Brain pericyte (primary cell): ENCODE measurements at regions not wholly inside any gene's neighbourhood (a gene's known extent, or its start where the extent isn't known, plus 50 kb on each side); places are given as distances from the start of the nearest gene placed in this dataset.
"Not testable (repeated sequence)": the region's sequence is repeated elsewhere in the genome, so short reads cannot be mapped to it uniquely, and the experiment has no call there.

Experiments
- DNase-seq: peaks from one replicate; pipeline ENCODE4 v3.0.0-alpha.2; 2012; ENCODE audit warnings: low read depth, low spot score

DNA sequence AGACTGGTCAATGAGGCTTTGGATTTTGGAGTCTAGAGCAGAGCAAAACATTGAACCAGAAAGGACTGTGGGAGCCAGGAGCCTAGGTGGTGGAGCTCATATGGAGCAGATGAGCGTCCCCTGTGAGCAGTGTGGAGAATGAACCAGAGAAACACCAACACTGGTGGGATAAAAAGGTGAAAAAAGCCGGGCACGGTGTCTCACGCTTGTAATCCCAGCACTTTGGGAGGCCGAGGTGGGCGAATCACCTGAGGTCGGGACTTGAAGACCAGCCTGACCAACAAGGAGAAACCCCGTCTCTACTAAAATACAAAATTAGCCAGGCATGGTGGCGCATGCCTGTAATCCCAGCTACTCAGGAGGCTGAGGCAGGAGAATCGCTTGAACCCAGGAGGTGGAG is 192.7 kb upstream of the CDH5 start:
- DNase-seq: not testable (repeated sequence)

DNA sequence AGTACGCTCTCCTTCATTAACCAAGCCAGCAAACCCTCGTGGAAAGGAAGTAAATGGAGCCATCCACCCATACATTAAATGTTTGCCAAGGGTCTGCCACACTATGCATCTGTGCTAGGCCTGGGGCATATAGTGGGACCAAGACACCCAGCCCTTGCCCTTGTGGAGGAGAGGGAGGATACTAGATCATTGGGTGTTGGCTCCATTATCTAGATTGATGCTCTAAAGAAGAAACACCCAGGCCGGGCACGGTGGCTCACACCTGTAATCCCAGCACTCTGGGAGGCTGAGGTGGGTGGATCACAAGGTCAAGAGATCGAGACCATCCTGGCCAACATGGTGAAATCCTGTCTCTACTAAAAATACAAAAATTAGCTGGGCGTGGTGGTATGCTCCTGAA is 193.3 kb upstream of the CDH5 start:
- DNase-seq: not testable (repeated sequence)

DNA sequence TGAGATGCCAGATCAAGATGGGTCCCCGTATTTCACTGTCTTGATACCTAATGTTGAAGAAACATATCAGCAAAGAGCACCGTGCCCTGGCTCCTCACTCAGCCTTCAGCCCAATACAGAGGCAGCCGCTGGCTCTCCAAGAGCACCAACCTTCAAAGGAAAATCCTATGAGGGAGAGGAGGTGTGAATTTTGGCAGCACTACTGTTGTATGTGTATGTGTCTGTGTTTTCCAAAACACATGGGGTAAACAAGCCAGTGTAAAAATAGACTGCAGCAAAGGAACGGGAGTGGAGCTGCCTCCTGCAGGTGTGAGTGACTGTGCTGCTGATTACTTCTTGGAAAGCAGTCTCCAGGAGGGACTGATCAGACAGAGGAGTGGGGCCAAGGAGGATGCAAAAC is 194.0 kb upstream of the CDH5 start:
- DNase-seq: no peak

DNA sequence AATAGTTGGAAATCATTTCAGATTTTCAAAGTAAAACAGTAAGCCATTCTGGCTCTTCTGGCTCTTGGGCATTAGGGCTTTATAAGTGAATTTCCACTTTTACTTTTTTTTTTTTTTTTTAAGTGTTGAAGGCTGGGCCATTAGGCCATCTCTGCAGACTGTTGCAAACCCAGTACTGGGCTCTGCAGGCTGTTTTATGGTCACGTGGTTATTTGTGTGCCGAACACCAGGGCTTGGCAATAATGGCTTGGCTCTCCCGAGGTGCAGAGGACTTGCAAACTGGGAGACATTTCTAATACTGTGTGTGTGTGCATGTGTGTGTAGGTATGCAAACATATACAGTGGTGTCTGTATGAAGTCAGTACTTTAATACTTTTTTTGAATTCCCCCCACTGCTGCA is 194.9 kb upstream of the CDH5 start:
- no peak for DNase-seq

DNA sequence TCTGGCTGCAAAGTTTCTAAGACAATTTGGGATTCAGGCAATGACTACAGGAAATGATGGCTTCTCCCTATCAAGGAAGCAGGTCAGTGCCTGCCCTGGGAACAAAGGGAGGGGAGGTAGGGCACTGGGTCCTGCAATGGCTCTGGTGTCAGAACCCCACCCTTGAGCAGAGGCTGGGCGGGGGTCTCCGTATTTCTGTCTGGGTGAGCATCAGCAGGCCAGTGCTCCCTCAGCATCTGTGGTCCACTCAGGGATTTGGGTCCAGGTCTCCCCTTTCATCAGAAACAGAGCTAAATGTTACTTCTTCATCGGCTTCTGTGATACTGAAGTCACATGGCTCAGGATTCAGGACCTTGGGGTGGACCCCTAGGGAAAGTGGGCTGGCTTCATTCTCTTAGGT is 195.5 kb upstream of the CDH5 start:
- DNase-seq: no peak

DNA sequence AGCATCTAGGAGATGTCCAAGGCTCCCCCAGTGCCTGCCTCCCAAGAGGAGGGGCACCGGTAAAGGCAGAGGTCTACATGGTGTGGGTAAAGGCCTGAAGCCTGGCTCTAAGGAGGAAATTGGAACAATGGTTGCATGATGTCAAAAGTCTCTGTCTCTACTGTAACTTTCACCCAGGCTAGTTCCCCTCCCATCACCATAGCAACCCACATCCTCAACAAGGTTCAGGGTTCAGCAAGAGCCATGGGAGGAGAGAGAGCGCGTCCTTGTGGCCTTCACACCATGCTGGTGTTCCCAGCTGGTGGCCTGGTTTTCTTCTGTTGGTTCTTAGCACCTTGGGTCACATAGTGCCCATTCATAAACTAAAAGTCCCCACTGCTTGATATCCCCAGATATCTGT is 196.7 kb upstream of the CDH5 start:
- DNase-seq: no peak

DNA sequence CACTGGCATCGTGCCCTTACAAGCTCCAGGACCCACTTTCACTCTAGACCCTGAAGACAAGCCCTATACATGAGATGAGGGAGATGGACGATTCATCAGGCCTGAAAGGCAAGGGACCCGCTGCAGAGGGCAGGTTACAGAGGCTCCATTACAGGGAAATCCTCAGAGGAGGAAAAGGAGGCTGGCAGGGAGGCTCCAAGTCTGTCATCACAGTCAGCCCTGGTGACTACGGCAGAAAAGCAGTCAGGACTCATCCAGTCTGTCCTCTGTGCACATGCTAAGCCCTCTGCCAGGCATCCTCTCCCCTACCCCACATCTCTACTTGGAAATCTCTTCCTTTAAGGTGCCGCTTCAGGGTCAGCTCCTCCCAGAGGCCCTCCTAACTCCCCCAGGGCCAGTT is 197.7 kb upstream of the CDH5 start:
- no peak for DNase-seq

DNA sequence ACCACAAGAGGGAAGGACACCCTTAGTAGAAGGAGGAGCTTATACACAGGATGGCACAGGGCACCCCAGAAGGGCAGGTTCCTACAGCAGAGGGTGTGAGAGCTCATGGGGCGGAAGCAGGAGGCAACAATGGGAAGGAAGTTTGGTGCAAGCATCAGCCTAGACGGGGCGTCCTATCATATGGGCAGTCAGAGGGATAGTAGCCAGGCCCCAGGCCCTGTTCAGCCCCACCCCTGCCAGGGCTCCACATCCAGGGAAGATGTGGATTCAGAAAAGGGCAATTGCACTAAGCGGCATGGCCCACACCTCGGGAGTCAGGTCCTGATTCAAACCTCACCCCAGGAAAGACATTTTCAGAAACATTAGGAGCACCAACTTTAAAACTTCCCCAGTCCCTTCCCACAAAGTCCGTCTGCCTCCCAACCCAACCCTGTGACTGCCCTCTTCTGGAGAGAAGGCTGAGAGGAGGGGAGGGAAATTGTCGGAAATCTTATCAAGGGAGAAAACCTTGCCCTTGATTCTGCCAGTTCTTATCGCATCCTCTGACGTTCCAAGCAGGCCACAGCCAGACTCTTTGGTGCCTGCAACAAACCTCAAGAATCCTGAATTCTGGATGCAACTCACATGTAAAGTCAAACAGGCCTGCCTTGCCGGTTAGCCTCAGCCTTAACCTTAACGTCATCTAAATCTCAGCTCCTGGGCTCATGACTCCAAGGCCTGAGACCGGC is 198.8 kb upstream of the CDH5 start:
- DNase-seq: no peak

DNA sequence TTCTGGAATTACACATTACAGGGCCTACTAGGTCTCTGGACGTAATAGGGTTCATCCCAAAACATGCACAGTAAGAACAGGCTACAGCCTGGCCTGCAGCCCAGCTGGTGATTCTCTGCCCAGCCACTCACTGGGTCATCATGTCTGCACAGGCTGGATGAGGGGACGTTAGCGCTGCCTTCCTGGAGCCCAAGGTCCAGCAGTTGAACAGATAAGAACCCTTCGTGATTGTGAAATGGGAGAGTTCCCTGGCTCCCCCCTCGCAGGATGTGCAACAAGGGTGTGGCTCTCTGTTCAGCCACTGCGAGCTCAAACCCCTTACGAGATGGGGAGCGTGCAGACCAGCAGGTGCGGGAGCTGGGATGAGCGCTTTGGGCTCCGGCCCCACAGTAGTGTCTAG is 200.0 kb upstream of the CDH5 start:
- DNase-seq: no peak

DNA sequence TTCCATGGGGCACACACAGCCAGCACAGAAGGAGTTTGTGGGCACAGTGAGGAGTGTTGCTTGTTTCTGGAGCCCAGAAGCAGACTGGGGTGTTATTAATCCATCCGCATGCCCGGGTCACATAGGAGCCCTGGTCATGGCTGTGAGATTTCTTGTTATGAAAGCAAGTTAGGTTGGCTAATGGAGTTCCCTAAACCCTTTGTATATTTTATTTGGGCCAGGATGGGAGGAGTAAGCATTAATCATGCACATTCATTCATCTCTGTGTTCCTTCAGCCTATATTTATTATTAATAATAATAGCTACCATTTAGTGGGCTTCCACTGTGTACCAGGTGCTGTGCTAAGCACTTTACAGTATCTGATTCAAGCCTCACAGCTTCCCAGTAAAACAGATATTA is 200.6 kb upstream of the CDH5 start:
- no peak for DNase-seq

DNA sequence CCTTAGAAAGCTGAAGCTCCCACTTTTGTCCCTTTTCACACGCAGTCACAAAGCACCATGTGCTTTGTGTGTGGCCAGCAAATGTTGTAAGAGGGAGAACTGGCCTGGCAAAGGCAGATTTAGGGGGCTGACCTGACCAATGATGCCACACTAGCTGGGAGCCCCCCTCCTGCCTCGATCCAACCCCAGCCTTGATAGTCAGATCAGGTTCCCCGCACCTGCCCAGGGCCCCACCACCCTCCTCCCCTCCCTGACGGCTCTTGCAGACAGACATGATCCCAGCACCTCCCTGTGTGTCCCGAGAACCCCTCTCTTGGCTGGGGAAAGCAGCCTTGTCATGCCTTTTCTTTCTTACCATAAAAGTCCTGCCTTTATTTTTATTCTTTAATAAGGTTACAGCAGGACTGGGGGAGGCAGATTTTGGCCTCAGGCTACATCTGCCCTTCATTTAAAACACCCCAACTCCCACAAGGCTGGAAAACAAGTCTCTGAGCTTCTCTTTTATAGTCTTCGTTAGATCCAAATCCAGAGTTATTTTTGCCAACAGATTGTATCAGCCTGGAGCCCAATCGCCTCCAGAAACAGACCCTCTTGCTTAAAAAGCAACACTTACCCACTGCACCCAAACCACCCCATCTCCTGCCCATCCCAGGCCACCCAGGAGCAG is 201.8 kb upstream of the CDH5 start:
- no peak for DNase-seq

DNA sequence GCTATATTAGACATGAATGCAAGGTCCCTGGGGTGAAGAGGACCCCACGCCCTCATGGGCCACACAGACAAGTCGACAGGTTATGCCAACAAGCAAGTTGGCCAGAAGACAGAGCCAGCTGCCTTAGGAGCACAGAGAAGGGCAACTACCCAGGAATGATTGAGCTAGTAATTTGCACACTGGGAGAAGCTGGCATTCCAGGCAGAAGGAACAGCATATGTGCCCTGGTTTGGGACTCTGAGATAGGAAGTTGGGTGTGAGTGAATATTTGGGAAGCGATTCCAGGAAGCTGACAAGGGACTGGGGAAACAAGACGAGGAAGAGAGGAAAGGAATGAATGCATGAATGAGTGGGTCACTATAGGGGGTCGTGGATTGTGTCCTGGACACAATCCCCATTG is 203.7 kb upstream of the CDH5 start:
- no peak for DNase-seq

DNA sequence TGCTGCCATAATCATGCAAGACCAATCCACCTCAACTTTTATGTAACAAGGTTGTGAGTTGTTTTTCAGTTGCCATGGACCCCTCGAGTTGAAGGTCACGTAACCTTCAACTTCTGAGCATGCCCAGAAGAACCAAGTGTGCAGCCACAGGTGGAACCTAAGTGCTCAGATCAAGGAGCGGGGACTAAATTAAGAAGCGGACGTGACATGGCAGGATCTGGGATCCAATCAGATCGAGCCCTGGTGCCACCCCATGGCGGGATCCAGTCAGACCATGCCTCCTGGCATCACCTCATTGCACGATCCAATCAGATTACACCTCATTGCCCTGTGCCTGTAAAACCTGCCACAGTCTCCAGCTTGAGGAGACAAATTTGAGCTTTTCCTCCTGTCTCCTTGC is 204.5 kb upstream of the CDH5 start:
- DNase-seq: no peak

DNA sequence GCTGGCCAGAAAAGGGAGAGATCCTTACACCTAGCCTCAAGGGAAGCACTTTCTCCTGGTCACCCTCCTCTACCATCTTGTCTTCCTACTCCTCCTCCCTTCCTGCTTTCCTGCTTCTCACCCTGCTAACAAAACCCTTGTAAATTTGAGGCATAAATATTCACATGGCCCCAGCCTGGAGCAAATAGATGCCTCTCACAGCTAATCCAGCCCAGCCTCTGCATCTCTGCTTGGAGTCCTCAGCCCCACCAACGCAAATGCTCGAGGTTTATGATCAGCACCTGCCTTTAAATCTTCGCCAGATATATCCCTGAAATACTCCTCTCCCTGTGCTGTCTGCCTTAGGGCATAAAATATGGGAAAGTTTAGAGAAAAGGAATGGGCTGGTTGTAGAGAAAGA is 205.2 kb upstream of the CDH5 start:
- DNase-seq: no peak

DNA sequence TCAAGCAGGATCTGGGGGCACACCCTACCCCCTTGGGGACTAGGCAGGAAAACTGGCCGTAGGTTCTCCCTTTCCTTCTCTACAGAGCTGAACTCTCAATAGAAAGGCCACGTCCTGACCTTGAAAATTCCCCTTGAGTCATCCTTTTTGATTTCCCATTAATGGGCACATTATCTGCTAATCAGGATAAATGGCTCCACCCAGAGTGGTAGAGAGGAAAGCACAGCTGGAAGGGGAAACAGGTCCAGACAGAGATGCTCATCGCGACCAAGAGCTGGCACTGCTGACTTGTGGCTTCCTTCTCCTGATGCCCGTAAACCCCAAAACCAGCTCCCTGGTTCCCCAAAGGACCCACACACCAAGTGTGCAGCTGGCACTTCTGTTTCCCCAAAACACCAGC is 206.5 kb upstream of the CDH5 start:
- DNase-seq: no peak

DNA sequence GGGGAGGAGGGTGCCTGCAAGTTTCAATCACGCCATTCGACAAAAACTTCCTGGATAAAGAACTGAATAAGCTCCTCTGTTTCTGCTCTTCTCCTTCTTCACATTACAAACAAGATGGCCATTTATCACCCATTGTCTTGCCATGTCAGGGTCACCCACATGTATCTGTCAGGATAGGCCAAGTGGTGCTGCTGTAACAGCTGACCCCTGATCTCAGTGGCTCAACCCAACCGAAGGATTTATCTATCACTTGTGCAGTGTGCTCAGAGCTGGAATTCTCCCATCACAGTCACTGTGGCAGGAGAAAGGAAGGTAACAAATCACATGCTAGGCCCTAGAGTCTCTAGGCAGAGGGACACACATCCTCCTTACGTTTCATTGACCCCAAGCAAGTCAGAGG is 210.0 kb upstream of the CDH5 start:
- DNase-seq: no peak

DNA sequence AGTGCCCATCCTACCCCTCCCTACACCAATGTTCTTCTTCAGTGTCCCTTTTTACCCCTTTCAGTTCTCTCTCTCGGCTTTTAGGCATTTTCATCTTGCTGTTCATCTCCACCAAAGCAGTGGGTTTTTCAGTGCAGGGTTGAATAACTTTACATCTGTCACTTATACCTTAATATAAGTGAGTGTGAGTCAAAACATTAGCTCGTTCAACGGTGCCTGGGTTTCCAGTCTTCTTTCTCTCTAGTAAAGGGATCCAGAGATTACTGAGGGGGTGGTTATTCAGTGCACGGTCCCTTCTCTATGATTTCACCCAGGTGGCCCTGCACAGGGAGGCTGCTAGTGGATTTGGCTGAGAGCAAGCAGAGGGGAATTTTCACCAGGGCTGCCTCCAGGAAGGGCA is 210.6 kb upstream of the CDH5 start:
- no peak for DNase-seq

DNA sequence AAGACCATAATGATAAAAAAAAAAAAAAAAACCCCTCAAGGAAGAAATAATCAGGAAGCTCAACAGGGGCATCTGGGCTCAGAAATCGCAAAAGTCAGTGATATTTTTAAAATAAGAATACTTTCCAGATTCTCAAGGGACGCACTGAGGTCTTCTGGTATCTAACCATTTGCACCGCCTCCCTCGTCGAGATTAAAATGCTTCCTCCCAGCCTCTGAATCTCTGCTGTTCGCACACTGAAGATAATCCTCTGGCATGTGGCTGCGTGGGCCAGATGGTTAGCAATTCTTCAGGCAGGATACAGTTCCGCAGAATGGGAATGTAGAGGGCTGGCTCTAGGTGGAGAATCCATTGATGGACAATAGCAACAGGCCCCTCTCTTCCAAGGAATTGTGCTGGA is 211.7 kb upstream of the CDH5 start:
- no peak for DNase-seq

DNA sequence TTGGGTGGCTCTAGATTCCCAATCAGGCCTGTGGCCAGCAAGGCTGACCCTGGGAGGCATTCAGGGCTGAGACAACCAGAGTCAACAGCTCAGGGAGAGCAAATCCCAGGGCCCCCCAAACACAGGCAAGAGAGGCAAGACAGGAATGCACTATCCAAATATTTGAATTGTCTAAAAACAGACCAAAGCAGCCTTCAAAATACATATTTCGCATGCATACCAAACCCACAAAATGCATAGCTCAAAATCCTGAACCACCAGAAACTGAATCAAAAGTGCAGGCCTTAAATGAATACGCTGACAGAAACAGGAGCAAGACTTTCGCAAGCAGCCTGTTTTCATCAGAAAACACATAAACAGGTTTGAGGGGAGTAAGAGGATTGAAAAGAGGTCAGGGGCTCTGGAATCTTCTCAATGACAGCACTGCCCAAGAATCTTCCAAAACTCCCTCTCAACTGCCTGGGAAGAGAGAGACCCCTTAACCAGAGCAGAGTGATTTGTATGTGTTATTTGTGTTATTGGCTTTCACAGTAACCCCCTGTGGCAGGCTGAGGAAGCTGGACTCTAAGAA is 213.6 kb upstream of the CDH5 start:
- DNase-seq: no peak

DNA sequence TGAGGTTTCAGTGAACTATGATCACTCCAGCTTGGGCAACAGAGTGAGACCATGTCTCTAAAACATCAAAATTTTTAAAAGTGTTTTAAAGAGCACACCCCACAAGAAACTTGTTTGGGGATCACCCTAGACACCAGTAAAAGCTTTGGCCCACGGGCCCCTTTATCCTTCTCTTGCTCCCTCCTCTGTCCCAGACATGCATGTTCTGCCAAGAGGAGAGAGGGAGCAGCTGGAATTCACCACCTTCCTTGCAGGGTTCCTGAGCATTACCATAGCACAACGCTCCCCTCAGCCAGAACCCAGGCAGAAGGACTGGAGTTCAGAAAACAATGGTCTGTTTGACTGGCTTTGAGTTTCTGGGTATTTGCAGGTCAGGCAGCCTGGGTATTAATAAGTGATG is 214.3 kb upstream of the CDH5 start:
- no peak for DNase-seq

DNA sequence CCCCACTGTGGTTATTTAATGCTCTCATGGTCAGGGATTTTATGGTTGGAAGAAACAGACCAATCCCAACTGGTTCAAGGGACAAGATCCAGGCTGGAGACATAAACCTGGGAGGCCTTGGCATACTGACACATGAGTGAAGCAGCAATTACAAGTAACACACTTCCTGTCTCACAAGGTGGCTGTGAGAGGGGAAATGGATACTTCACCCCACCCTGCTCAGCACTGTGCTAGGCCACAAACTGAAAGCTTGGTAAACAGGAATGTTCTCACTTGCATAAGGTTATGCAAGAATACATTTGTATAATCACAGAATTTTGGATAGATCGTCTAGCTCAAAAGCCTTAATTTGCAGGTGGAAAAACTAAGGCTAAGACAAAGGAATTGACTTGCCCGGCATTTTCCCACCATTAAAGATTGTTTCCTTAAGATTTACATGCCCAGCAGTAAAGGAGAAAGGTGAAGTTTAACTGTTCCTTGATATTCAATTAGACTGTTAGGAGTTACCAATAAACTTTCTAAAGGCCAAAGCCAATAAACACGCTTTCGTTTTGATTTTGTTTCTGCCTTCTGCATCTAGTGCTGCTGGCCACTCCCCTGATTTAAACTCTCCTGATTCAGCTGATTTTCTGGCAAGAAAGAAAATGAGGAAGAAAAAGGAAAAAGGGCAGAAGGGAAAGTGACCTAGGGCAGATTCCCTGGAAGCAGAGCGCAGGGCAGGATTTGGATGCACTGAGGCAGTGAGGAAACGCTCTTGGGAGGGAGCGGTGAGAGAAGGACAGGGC is 215.6 kb upstream of the CDH5 start:
- DNase-seq: no peak

DNA sequence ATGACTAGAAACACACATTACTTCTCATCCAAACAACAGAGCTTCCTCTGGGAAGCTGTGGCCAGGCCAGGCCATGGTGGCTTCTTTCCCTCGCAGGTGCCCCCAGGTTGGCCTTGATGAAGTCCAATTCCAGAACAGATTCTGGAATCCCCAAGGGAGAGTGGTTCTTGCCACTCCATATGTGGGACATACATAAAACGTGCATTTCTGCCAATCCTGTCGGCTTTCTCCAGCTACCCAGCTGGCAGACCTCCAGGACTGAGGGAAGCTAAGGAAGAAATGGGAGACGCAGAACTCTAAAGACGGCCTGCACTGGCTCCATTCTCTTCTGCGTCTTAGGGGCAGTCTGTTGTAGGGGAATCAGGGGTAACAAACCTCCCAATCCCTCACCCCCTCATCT is 219.2 kb upstream of the CDH5 start:
- no peak for DNase-seq

DNA sequence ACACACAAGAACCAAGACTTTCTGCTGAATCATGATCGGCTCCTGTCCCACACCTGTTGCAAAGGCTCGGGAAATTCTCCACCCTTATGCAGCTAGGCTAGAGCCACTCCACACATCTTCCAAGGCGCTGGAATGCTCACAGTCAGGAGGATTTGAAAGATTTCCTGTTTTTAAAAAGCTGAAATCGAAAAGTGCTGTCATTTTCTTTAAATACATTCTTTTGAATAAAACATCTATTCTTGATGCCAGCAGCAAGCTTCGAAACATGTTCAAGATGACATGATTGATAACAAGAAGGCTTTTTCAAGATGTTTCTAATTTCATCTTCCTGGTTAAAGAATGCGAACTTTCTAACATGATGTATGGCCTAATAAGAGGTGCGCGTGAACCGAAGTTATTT is 219.7 kb upstream of the CDH5 start:
- DNase-seq: no peak
